ENCODE measurements at regions not wholly inside any gene's neighbourhood (a gene's known extent, or its start where the extent isn't known, plus 50 kb on each side); places are given as distances from the start of the nearest gene placed in this dataset.
"Not testable (repeated sequence)": the region's sequence is repeated elsewhere in the genome, so short reads cannot be mapped to it uniquely, and the experiment has no call there.

- DNase-seq = no peak
Measured at GRCh38 chr3:20890111-20890519, 704.1 kb upstream of the SGO1 start.

GRCh38 chr3:20878691-20879090 lies 692.7 kb upstream of the SGO1 start:
- DNase-seq = no peak

GRCh38 chr3:20873235-20873634 lies 687.2 kb upstream of the SGO1 start:
- DNase-seq = no peak

- DNase-seq = no peak
Measured at GRCh38 chr3:20870106-20870899, 684.3 kb upstream of the SGO1 start.

GRCh38 chr3:20865803-20866202 lies 679.8 kb upstream of the SGO1 start:
- DNase-seq = no peak

GRCh38 chr3:20861454-20861853 lies 675.4 kb upstream of the SGO1 start:
- no peak for DNase-seq

GRCh38 chr3:20857636-20858035 lies 671.6 kb upstream of the SGO1 start:
- no peak for DNase-seq

GRCh38 chr3:20853890-20854289 lies 667.9 kb upstream of the SGO1 start:
- DNase-seq = no peak

GRCh38 chr3:20852712-20853111 lies 666.7 kb upstream of the SGO1 start:
- DNase-seq = no peak

- no peak for DNase-seq
Measured at GRCh38 chr3:20849975-20850374, 664.0 kb upstream of the SGO1 start.

GRCh38 chr3:20846832-20847231 lies 660.8 kb upstream of the SGO1 start:
- no peak for DNase-seq

- peak; percentile 6 for DNase-seq
Measured at GRCh38 chr3:20846066-20846465, 660.1 kb upstream of the SGO1 start.

GRCh38 chr3:20844851-20845250 lies 658.8 kb upstream of the SGO1 start:
- DNase-seq = no peak

- DNase-seq = no peak
Measured at GRCh38 chr3:20842594-20843436, 656.8 kb upstream of the SGO1 start.

GRCh38 chr3:20842002-20842401 lies 656.0 kb upstream of the SGO1 start:
- DNase-seq = no peak

GRCh38 chr3:20837676-20838302 lies 651.8 kb upstream of the SGO1 start:
- peak; percentile 2 for DNase-seq

GRCh38 chr3:20836801-20837200 lies 650.8 kb upstream of the SGO1 start:
- DNase-seq = no peak

GRCh38 chr3:20832963-20833362 lies 647.0 kb upstream of the SGO1 start:
- no peak for DNase-seq

- no peak for DNase-seq
Measured at GRCh38 chr3:20822251-20822650, 636.2 kb upstream of the SGO1 start.

GRCh38 chr3:20820872-20821271 lies 634.9 kb upstream of the SGO1 start:
- not testable (repeated sequence) for DNase-seq

GRCh38 chr3:20811631-20812030 lies 625.6 kb upstream of the SGO1 start:
- no peak for DNase-seq

- no peak for DNase-seq
Measured at GRCh38 chr3:20811006-20811405, 625.0 kb upstream of the SGO1 start.

GRCh38 chr3:20810555-20810954 lies 624.5 kb upstream of the SGO1 start:
- DNase-seq = no peak

GRCh38 chr3:20809356-20809755 lies 623.4 kb upstream of the SGO1 start:
- DNase-seq = no peak
